NB4 (cell line): ENCODE measurements at regions not wholly inside any gene's neighbourhood (a gene's known extent, or its start where the extent isn't known, plus 50 kb on each side); places are given as distances from the start of the nearest gene placed in this dataset.

Source experiments
- CTCF ChIP-seq: IDR thresholded peaks from one replicate; pipeline ENCODE4 v1.5.1; 2012; ENCODE audit warnings: low read depth, low read length
- MAX ChIP-seq: IDR thresholded peaks from 2 replicates; pipeline ENCODE4 v1.6.1; 2011; ENCODE audit warnings: low read depth, low read length
- MYC ChIP-seq: IDR thresholded peaks from 2 replicates; pipeline ENCODE4 v1.6.1; 2011; ENCODE audit warnings: low read depth, low read length
- POLR2A ChIP-seq: IDR thresholded peaks from 2 replicates; pipeline ENCODE4 v1.6.1; 2011; ENCODE audit warnings: mild to moderate bottlenecking; ENCODE audit not compliant: insufficient read length; ENCODE audit errors: extremely low read depth

GRCh38 chr4:31362756-31363155 is 642.6 kb downstream of the PCDH7 start:
- TF ChIP-seq CTCF (no peak), POLR2A (no peak), MAX (no peak), MYC (no peak)
